NT2/D1 (cell line): ENCODE measurements at regions not wholly inside any gene's neighbourhood (a gene's known extent, or its start where the extent isn't known, plus 50 kb on each side); places are given as distances from the start of the nearest gene placed in this dataset.

ENCODE experiments used
- DNase-seq: peaks from one replicate; pipeline ENCODE4 v3.0.0-alpha.2; 2011; ENCODE audit warnings: low read depth, low spot score
- H3K27me3 ChIP-seq: 2 replicates; pipeline ENCODE4 v1.6.0; 2011; ENCODE audit warnings: mild to moderate bottlenecking; ENCODE audit not compliant: insufficient read length, insufficient read depth
- H3K36me3 ChIP-seq: 2 replicates; pipeline ENCODE4 v1.6.1; 2011; ENCODE audit warnings: mild to moderate bottlenecking, low read length, mixed read lengths; ENCODE audit not compliant: insufficient read depth, insufficient read length
- H3K4me1 ChIP-seq: 2 replicates; pipeline ENCODE4 v1.5.1; 2011; ENCODE audit not compliant: insufficient read depth, insufficient read length
- H3K4me3 ChIP-seq: 2 replicates; pipeline ENCODE4 v1.5.1; 2011; ENCODE audit warnings: low read depth; ENCODE audit not compliant: insufficient read length
- H3K9ac ChIP-seq: 2 replicates; pipeline ENCODE4 v1.6.0; 2011; ENCODE audit warnings: low read depth; ENCODE audit not compliant: insufficient read length
- H3K9me3 ChIP-seq: 2 replicates; pipeline ENCODE4 v1.5.1; 2011; ENCODE audit warnings: mild to moderate bottlenecking, low read length; ENCODE audit not compliant: insufficient read depth
- SUZ12 ChIP-seq: IDR thresholded peaks from 2 replicates; pipeline ENCODE4 v1.6.1; 2011; ENCODE audit not compliant: insufficient read length, insufficient read depth; ENCODE audit errors: extremely low read depth
- YY1 ChIP-seq: IDR thresholded peaks from 2 replicates; pipeline ENCODE4 v1.6.1; 2011; ENCODE audit not compliant: insufficient read length, insufficient read depth
- ZNF274 ChIP-seq: IDR thresholded peaks from 2 replicates; pipeline ENCODE4 v1.6.1; 2011; ENCODE audit warnings: mild to moderate bottlenecking, low read depth, low read length

- no peak overlapping the region for H3K4me3 ChIP-seq
- no peaks in the 10 kb centered on the region for H3K4me1 ChIP-seq
- H3K9me3 ChIP-seq, result no peaks in the 10 kb centered on the region
- no peak overlapping the region for H3K9ac ChIP-seq
- no peak for DNase-seq
- H3K27me3 ChIP-seq, result no peaks in the 10 kb centered on the region
- no peak for TF ChIP-seq YY1
- TF ChIP-seq ZNF274, result no peak
- TF ChIP-seq SUZ12, result no peak
- H3K36me3 ChIP-seq, result no peaks in the 10 kb centered on the region
Measured at GRCh38 chr18:43581936-43582519, 304.7 kb upstream of the SYT4 start.

GRCh38 chr18:43587538-43588153, 310.4 kb upstream of the SYT4 start:
- H3K36me3 ChIP-seq, result no peaks in the 10 kb centered on the region
- no peak for DNase-seq
- H3K27me3 ChIP-seq, result no peaks in the 10 kb centered on the region
- H3K4me3 ChIP-seq, result no peak overlapping the region
- no peaks in the 10 kb centered on the region for H3K9me3 ChIP-seq
- H3K9ac ChIP-seq, result no peak overlapping the region
- TF ChIP-seq YY1 (no peak), ZNF274 (no peak), SUZ12 (no peak)
- H3K4me1 ChIP-seq, result no peaks in the 10 kb centered on the region

- TF ChIP-seq SUZ12 (no peak), ZNF274 (no peak), YY1 (no peak)
- Histone ChIP-seq H3K27me3 (no peaks in the 10 kb centered on the region), H3K9ac (no peak overlapping the region), H3K4me1 (no peaks in the 10 kb centered on the region), H3K36me3 (no peaks in the 10 kb centered on the region), H3K4me3 (no peak overlapping the region), H3K9me3 (no peaks in the 10 kb centered on the region)
- DNase-seq, result no peak
Measured at GRCh38 chr18:43588838-43589237, 311.5 kb upstream of the SYT4 start.

GRCh38 chr18:43589611-43590151, 312.4 kb upstream of the SYT4 start:
- H3K4me1 ChIP-seq, result no peaks in the 10 kb centered on the region
- no peak overlapping the region for H3K4me3 ChIP-seq
- no peak overlapping the region for H3K9ac ChIP-seq
- H3K36me3 ChIP-seq, result no peaks in the 10 kb centered on the region
- H3K9me3 ChIP-seq, result no peaks in the 10 kb centered on the region
- no peaks in the 10 kb centered on the region for H3K27me3 ChIP-seq
- DNase-seq, result no peak
- no peak for TF ChIP-seq SUZ12
- no peak for TF ChIP-seq YY1
- no peak for TF ChIP-seq ZNF274

- DNase-seq, result no peak
- no peaks in the 10 kb centered on the region for H3K27me3 ChIP-seq
- H3K4me3 ChIP-seq, result no peak overlapping the region
- H3K4me1 ChIP-seq, result no peaks in the 10 kb centered on the region
- TF ChIP-seq YY1 (no peak), ZNF274 (no peak), SUZ12 (no peak)
- no peaks in the 10 kb centered on the region for H3K36me3 ChIP-seq
- no peak overlapping the region for H3K9ac ChIP-seq
- H3K9me3 ChIP-seq, result no peaks in the 10 kb centered on the region
Measured at GRCh38 chr18:43590182-43590903, 313.1 kb upstream of the SYT4 start.

GRCh38 chr18:43592269-43592668, 315.0 kb upstream of the SYT4 start:
- H3K36me3 ChIP-seq, result no peaks in the 10 kb centered on the region
- no peak overlapping the region for H3K9ac ChIP-seq
- no peaks in the 10 kb centered on the region for H3K9me3 ChIP-seq
- TF ChIP-seq ZNF274 (no peak), YY1 (no peak), SUZ12 (no peak)
- no peaks in the 10 kb centered on the region for H3K27me3 ChIP-seq
- H3K4me1 ChIP-seq, result no peaks in the 10 kb centered on the region
- H3K4me3 ChIP-seq, result no peak overlapping the region
- DNase-seq, result no peak

- Histone ChIP-seq H3K9me3 (no peaks in the 10 kb centered on the region), H3K36me3 (no peaks in the 10 kb centered on the region), H3K27me3 (no peaks in the 10 kb centered on the region), H3K4me3 (no peak overlapping the region), H3K4me1 (no peaks in the 10 kb centered on the region), H3K9ac (no peak overlapping the region)
- no peak for DNase-seq
- TF ChIP-seq ZNF274 (no peak), YY1 (no peak), SUZ12 (no peak)
Measured at GRCh38 chr18:43596105-43596712, 318.9 kb upstream of the SYT4 start.
